ENCODE measurements at regions not wholly inside any gene's neighbourhood (a gene's known extent, or its start where the extent isn't known, plus 50 kb on each side); places are given as distances from the start of the nearest gene placed in this dataset.

DNA sequence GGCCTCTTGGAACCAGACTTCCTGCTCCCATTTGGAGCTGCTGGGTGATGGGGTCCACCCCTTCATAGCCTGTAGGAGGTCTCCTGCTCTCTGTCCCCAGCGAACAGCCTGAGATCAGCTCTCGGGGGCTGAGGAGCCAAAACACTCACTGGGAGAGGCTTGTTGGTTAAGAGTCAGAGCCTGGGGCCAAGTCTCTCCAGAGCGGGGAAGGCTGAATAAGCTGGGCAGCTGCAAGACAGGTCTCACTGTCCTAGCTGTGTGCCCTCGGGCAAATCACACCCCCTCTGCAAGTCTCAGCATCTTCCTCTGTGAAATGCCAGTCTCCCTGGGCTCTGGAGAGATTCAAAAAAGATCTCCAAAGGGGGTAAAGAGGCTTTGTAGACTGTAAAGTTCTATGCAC is 174.6 kb downstream of the WSCD1 start:
- TF ChIP-seq ZNF24 (tag by site-specific recombination; IDR thresholded peaks at IDR 0.05): no peak
- TF ChIP-seq, protein P1, sequence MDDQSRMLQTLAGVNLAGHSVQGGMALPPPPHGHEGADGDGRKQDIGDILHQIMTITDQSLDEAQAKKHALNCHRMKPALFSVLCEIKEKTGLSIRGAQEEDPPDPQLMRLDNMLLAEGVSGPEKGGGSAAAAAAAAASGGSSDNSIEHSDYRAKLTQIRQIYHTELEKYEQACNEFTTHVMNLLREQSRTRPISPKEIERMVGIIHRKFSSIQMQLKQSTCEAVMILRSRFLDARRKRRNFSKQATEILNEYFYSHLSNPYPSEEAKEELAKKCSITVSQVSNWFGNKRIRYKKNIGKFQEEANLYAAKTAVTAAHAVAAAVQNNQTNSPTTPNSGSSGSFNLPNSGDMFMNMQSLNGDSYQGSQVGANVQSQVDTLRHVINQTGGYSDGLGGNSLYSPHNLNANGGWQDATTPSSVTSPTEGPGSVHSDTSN (CRISPR knock-in tag; IDR thresholded peaks at IDR 0.05): no peak
